NCI-H2107 treated with DMSO at 0.1 percent for 48 hours (cell line): ENCODE measurements at regions not wholly inside any gene's neighbourhood (a gene's known extent, or its start where the extent isn't known, plus 50 kb on each side); places are given as distances from the start of the nearest gene placed in this dataset.

Experiments used
- DNase-seq: peaks from one replicate; lab custom pipeline; 2025; ENCODE audit not compliant: unreplicated experiment; lab: John Stamatoyannopoulos, UW

DNA sequence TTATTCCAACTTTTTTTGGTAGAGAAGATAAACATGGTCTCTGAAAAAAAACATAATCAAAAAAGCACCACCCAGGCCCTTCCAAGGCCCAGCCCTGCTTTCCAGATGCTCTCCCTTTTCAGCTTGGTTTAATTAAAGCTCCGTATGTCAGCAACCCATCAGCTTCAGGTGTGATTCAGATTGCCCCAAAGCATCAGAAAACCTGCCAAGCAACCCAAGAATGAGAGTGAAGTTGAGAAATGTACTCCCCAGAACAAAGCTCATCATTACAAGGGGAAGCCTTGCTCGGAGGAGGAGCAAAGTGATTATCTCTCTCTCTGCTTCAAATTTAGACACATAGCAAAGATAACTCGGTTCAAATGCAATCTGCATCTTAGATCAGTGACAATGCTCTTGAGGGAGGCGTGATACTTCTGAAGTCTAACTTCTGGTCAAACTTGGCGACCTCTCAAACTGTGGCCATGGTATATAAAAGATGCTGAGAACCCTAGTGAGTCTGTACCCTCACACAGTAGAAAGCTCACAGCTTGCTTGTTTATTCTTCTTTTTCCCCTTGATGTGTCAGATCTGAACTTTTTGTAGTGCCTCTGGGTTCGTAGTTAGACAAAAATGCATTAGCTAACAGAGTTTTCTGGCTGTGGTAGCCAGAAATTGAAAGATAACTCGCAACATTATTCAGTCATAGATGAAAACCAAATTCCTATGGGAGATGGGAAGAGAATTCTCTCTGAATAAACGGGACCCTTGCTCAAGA, 63.3 kb upstream of the ZC3H11B start:
- no peak for DNase-seq

DNA sequence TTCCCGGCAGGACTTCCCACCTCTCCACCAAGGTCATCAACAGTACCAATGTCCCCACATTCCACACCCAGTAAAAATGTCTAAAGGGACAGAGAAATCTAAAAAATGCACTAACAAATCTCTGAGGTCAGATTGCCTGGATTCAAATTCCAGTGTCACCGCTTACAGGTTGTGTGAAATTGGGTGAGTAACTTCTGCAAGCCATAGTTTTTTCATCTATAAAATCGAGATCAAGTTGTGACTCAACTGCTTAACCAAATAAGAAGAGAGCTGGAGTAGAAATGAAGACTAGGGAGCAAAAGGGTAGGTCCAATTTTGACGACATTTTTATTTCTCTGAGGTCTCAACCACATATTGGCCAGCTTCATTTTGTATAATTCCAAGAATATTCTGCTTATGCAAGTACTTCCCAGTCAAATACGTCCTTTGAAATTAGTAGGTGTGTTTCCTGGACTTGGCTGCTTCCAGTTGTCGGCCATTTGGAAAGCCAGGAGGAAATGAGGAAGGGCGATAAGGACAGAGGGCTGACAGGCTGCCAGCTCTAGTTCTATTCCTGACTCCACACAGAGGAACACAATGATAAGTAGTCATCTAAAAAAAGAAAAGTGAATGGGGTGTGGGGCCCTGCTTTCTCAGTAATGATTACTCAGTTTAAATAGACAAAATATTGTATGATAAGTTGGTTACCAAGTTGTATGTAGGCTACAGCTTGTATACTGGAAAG, 57.7 kb upstream of the ZC3H11B start:
- no peak for DNase-seq

DNA sequence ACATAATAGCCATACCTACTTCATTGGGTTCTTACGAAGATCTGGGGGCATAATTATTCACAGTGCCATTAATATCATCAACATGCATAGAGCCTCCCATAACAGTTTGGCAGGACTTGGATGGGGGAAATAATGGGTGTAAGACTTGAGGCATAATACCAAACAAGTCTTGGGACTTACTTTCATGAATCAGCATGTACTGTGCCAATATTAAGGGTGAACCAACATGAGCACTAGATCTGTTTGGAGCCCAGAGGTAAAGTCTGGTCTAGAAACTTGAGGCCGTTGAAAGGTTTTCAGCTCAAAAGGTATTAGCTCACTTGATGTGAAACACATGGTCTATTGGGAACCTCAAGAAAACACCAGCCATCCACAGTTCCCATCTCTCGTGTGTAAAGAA, 56.7 kb upstream of the ZC3H11B start:
- DNase-seq = no peak

DNA sequence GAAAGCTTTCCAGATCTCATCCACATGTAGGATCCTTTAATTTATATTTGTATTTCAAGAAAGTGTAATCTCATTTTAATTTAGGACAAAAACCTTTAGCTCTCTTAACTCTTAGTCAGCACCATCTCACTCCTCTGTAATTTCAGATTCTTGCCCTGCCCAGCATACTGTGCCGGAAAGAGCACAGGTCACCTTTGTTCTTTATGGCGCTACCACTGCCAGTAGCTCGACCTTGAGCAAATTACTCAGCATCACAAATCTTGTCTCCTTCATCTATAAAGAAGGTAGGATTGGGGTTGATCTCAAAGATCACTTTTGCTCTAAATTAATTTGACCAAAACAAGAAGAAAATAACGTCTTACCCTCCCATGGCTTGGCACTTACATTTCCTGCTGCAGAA, 56.1 kb upstream of the ZC3H11B start:
- DNase-seq = no peak

DNA sequence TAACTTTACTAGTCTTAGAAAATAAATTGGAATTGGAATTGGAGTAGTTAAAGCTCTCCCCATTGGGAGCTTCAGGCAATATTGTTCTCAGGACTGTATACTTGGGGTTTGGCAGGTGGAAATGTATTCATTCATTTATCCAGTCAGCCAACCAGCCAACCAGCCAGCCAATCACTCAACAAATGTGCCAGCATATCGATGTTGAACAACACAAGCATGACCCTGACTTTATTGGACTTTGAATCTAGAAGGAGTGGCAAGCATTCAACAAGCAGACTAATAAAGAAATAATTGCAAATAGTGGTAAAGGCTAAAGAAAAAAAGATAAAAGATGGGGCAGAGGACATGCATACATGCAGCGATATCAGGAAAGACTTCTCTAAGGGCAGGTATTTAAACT, 55.5 kb upstream of the ZC3H11B start:
- DNase-seq = no peak

DNA sequence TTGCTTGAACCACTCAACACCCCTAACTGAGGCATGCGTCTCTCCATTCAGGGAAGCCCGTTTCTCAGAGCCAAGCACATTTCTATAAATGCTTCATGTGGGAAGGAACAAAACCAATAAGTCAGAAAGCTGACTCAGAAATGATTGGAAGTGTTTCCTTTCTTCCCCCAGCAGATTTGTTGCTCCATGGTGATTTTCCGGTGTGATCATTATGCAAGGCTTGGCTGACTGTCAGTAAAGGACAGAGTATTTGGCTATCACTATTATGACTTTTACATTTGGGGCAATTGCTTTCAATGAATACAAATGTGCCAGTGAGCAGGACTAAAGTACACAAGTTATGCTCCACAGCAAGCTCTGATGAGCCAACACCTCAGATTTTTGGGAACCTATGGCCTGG, 53.3 kb upstream of the ZC3H11B start:
- no peak for DNase-seq

DNA sequence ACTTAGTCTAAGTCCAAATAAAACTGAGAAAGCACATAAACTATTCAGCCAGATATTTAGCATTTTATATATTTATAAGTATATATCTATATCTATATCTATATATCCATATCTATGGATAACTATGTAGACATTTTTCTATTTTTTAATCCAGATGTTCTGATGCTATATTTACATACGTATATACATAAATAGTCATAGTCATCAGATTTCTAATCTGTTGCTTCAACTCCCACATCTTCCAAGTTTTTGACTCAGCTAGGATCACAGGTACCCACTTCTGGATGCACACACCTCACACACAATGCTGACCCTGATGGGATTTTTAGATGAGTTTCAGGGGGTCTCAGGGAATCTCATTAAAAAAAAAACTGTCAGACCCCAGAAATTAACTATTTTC, 52.2 kb upstream of the ZC3H11B start:
- DNase-seq = no peak

DNA sequence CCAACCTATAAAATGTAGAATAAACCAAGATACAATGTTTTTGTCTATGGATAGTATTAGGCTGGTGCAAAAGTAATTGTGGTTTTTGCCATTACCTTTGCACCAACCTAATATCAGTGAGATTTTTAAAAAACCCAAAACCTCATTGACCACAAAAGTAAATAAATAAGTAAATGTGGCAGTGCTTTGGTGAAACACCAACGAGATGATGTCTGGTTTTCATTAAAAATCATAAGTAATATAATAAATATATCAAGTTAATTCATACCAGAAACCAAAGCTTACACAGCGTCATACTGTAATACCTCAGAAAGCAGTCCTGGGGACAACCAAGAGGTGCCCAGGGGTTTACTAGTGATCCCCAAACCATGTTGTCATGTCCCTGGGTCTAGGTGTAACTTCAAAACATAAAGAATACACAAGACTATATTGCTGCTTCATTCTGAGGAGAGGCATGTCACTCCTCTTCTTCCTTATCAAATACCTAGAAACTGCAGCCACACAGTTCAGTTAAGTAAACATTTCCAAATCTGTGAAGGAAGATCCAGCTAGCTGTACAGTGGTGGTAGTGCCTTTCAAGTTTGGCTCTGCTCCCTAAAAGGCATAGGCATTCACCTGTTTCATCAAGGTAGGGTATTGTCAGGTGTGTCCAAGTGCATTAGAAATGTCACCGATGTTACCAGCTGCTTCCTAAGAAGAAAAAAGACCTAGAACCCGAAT, 51.6 kb upstream of the ZC3H11B start:
- DNase-seq = no peak
